Fibroblast of pulmonary artery (primary cell): ENCODE measurements at regions not wholly inside any gene's neighbourhood (a gene's known extent, or its start where the extent isn't known, plus 50 kb on each side); places are given as distances from the start of the nearest gene placed in this dataset.

ENCODE experiments used
- DNase-seq: peaks from one replicate; pipeline ENCODE4 v3.0.0-alpha.2; 2010; ENCODE audit warnings: low read depth
- H3K4me3 ChIP-seq: replicated peaks from 2 replicates; pipeline ENCODE4 v1.5.1; 2011; ENCODE audit warnings: low read depth, mild to moderate bottlenecking, control low read depth, low read length, moderate library complexity
- TF ChIP-seq, protein P1 (sequence below): IDR thresholded peaks from 2 replicates; pipeline ENCODE4 v1.5.1; 2011; ENCODE audit warnings: mild to moderate bottlenecking, control low read depth, low read length, inconsistent platforms; ENCODE audit errors: missing control alignments

DNA sequence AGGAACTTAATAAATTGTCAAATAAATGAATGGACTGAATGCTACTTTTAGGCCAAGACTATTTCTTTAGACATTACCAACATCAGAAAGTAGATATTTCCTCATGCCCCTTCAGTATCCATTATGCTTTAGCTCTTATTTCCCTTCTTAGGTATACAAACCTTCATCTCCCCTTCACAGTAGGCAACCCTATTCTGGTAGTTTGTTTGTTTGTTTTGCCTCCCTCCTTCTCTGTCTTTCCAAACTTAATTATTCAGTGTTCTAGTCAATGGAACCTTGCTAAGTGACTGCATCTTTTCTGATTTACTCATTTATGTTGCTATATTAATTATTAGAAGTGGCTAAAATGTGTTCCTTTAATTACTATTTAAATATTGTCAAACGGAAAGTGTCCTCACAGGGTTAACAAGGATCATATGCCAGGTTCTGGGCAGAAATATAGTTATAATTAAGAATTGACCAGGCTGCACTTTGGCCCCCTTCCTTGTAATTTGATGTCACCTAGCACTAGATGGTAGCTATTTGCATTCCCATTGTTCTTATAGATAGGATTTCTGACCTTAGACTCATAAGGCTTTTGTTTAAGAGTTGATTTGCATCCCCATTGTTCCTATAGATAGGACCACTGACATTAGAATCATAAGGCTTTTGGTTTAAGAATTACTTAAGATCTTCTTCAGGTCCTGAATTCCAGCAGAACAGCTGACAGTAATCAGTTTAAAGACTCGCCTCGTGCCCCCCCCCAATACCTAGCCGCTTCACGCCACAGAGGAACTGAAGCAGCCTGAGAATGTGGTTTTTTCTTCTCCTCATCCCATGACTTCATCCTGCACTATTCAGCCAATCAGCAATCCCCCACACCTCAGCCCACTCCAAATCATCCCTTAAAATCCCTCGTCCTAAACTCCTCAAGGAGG is 84.4 kb upstream of the NUDT12 start:
- H3K4me3 ChIP-seq: no peak overlapping the region
- TF ChIP-seq, protein P1, sequence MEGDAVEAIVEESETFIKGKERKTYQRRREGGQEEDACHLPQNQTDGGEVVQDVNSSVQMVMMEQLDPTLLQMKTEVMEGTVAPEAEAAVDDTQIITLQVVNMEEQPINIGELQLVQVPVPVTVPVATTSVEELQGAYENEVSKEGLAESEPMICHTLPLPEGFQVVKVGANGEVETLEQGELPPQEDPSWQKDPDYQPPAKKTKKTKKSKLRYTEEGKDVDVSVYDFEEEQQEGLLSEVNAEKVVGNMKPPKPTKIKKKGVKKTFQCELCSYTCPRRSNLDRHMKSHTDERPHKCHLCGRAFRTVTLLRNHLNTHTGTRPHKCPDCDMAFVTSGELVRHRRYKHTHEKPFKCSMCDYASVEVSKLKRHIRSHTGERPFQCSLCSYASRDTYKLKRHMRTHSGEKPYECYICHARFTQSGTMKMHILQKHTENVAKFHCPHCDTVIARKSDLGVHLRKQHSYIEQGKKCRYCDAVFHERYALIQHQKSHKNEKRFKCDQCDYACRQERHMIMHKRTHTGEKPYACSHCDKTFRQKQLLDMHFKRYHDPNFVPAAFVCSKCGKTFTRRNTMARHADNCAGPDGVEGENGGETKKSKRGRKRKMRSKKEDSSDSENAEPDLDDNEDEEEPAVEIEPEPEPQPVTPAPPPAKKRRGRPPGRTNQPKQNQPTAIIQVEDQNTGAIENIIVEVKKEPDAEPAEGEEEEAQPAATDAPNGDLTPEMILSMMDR: no peak
- DNase-seq: no peak

DNA sequence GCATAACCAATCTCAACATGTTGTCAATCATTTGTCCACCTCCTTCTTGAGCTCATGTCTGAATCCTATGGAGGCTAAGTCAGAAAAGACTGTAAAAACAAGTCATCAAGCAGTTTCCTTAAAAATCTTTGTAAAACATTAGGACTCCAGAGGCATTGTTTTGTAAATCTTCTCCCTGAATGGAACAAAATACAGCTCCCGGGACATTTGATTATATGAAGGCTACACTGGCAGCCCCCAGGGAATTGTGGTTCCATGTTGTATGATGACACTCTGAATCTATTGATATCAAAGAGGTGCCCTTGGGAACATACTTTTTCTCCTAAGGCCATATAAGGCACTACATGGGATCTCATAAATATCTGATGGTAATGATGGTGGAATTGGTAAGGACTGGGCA is 83.2 kb upstream of the NUDT12 start:
- no peak overlapping the region for H3K4me3 ChIP-seq
- DNase-seq: no peak
- TF ChIP-seq, protein P1: no peak

DNA sequence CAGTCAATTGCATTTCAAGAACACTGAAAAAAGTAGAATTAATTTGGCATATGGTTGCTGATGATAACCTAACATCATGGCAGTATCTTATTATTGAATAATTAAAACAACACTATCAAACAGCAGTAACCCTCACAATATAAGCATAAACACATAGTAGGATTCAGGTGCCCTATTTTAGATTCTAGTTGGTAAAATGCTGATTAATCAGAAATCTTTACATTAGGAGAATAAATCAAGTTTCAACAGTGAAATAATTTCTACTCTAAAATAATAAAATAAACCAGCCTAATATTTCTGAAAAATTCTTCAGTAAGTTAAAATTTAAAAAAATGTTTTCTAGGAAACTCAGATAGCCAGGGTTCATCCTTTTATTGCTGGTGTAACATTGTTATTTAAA is 76.4 kb upstream of the NUDT12 start:
- no peak for DNase-seq
- TF ChIP-seq, protein P1: no peak
- no peak overlapping the region for H3K4me3 ChIP-seq

DNA sequence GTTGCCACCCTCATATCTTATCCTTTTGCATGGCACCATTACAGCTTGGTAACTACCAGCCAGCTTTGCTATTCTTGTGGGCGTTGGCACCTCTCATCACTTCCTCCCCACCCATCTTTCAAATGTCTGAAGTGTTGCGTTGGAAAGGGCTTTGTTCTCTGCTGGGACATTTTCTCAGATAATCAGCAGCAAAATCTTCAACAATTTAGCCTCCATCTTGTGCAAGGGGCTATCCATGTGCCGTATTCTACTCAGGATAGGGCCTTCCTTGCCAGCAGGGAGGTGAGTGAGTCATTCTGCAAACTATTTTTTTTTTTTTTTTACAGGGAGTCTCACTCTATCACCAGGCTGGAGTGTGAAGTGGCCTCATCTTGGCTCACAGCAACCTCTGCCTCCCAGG is 62.1 kb upstream of the NUDT12 start:
- DNase-seq: peak; percentile 59
- no peak overlapping the region for H3K4me3 ChIP-seq
- TF ChIP-seq, protein P1: no peak

DNA sequence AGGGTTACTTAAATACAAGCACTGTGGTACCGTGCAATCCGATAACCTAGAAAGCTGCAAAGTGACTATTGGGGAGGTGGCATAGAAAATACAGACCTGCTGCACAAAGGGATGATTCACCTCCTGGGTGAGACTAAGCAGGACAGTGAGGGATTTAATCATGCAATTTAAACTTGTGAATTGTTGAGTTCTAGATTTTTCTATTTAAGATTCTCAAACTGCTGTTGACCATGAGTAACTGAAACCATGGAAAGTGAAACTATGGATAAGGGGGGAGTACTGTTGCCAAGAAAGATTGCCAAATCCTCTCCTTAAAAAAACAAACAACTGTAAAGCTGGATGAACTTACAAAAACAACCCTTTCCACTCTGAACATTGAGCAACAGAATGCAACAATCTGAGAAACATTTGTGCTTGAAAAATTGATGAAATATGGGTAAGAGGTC is 61.5 kb upstream of the NUDT12 start:
- no peak overlapping the region for H3K4me3 ChIP-seq
- peak; percentile 88 for DNase-seq

DNA sequence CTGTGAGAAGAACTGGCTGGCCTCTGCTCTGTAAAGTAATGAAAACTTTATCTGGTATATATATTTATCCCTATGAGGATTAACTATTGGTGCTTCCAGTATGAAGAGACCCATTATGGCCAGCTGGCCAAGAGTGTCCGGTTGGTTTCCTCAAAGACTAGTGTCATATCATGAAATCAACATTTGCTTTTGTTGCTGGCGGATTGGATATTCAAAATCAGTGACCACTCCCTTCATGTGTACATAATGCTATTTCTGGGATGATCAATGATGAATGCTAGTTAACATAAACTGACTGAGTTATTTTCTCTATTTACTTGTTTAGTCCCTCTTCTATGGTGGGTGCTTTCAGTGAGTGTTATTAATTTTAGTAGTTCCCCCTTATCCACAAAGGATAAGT is 60.8 kb upstream of the NUDT12 start:
- TF ChIP-seq, protein P1: no peak
- no peak for DNase-seq
- H3K4me3 ChIP-seq: no peak overlapping the region

More for the DNA sequence above, 61.5 kb upstream of the NUDT12 start:
- TF ChIP-seq, protein P1: no peak

DNA sequence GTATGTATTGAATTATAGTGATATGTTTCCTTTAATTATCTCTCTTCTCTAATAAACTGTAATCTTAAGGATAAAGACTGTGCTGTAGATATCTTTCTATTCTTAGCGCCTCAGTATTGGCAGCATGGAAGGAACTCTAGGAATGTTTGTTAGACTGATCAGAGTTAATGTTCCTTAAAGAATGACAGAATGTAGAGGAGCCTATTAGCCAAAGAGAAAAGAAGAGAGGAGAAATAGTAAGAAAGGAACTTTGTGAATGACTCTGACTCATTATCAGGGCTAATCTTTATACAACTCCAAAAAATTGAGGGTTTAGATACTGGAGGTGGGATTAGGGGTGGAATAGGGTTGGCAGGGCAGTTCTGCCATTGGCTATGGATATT is 59.0 kb upstream of the NUDT12 start:
- TF ChIP-seq, protein P1: no peak
- DNase-seq: no peak

More for the DNA sequence above, 59.0 kb upstream of the NUDT12 start:
- H3K4me3 ChIP-seq: no peak overlapping the region
